OCI-LY3 (cell line): ENCODE measurements at regions not wholly inside any gene's neighbourhood (a gene's known extent, or its start where the extent isn't known, plus 50 kb on each side); places are given as distances from the start of the nearest gene placed in this dataset.

Experiments used
- H2AFZ ChIP-seq: fragments of 200-600, 300-600 bp; shearing (Covaris generic); 2 replicates; pipeline ENCODE4 v1.6.0; 2014; ENCODE audit warnings: antibody characterized with exemption, low read depth, low read length
- H3K27ac ChIP-seq: fragments of 200-600, 300-600 bp; sonication (generic); 2 replicates; pipeline ENCODE4 v1.5.1; 2014; ENCODE audit warnings: mild to moderate bottlenecking, low read length, moderate library complexity, mixed read lengths
- H3K27me3 ChIP-seq: fragments of 200-600, 300-600 bp; sonication (generic); 2 replicates; pipeline ENCODE4 v1.6.1; 2014; ENCODE audit warnings: low read depth, low read length, mixed read lengths
- H3K36me3 ChIP-seq: fragments of 200-600, 300-600 bp; sonication (generic); replicated peaks from 2 replicates; pipeline ENCODE3; 2014; ENCODE audit warnings: low read depth, low read length, mixed read lengths
- H3K4me1 ChIP-seq: fragments of 300-600, 200-600 bp; sonication (generic); 2 replicates; pipeline ENCODE4 v1.6.1; 2014; ENCODE audit warnings: low read length, mixed read lengths
- H3K4me2 ChIP-seq: fragments of 200-600, 300-600 bp; sonication (generic); 2 replicates; pipeline ENCODE4 v1.6.1; 2014; ENCODE audit warnings: low read length, mixed read lengths
- H3K4me3 ChIP-seq: fragments of 300-600, 200-600 bp; sonication (generic); 2 replicates; pipeline ENCODE4 v1.5.1; 2014; ENCODE audit warnings: antibody characterized with exemption, mild to moderate bottlenecking, low read length, moderate library complexity
- H3K79me2 ChIP-seq: fragments of 300-600, 200-600 bp; shearing (Covaris generic); 2 replicates; pipeline ENCODE4 v1.6.1; 2014; ENCODE audit warnings: mild to moderate bottlenecking, low read length, mixed read lengths
- H3K9ac ChIP-seq: fragments of 300-600, 200-600 bp; shearing (Covaris generic); 2 replicates; pipeline ENCODE4 v1.6.0; 2014; ENCODE audit warnings: mild to moderate bottlenecking, low read length, moderate library complexity
- H3K9me3 ChIP-seq: fragments of 200-600, 300-600 bp; shearing (Covaris generic); 2 replicates; pipeline ENCODE4 v1.6.1; 2014; ENCODE audit warnings: low read length, mixed read lengths; ENCODE audit not compliant: insufficient read depth
- H4K20me1 ChIP-seq: fragments of 200-600, 300-600 bp; sonication (generic); 2 replicates; pipeline ENCODE4 v1.6.1; 2016; ENCODE audit warnings: low read length, mixed read lengths; ENCODE audit not compliant: insufficient read depth
- EZH2phosphoT487 ChIP-seq: fragments of 200-600 bp; shearing (Covaris generic); IDR thresholded peaks from 2 replicates; pipeline ENCODE4 v1.6.1; 2018; ENCODE audit warnings: antibody characterized with exemption, mixed run types, low read depth
- TF ChIP-seq, protein P1 (sequence below): fragments of 200-600, 300-600 bp; sonication (generic); IDR thresholded peaks from 2 replicates; pipeline ENCODE4 v1.5.1; 2014; ENCODE audit warnings: antibody characterized with exemption, low read length, low read depth

DNA sequence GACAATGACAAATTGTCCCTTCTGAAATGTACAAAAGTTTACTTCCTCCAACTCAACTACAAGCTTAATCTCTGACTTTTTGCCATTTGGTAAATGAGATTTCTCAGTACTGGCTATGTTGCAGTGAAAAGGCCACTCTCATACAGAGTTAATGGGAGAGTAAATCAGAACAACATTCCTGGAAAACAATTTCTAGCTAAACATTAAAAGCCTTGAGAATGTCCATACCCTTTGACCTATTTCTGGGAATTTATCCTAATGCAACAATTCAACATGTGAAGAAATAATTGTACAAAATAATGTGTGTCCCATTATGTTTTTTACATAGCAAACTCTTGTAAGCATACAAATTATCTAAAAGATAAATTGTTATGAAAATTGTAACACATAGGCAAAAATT lies 56.3 kb upstream of the SPEF2 start:
- Histone ChIP-seq H3K79me2 (no peaks in the 10 kb centered on the region), H3K9me3 (peaks cover 5% of the 10 kb centered on the region; the same call in 1 of the 2 replicates), H3K4me1 (no peaks in the 10 kb centered on the region), H2AFZ (no peak overlapping the region), H3K4me2 (no peak overlapping the region), H3K9ac (no peak overlapping the region), H3K36me3 (no peaks in the 10 kb centered on the region), H3K27me3 (no peaks in the 10 kb centered on the region), H3K27ac (no peak overlapping the region), H3K4me3 (no peak overlapping the region), H4K20me1 (no peaks in the 10 kb centered on the region)
- no peak for TF ChIP-seq EZH2phosphoT487
- TF ChIP-seq, protein P1, sequence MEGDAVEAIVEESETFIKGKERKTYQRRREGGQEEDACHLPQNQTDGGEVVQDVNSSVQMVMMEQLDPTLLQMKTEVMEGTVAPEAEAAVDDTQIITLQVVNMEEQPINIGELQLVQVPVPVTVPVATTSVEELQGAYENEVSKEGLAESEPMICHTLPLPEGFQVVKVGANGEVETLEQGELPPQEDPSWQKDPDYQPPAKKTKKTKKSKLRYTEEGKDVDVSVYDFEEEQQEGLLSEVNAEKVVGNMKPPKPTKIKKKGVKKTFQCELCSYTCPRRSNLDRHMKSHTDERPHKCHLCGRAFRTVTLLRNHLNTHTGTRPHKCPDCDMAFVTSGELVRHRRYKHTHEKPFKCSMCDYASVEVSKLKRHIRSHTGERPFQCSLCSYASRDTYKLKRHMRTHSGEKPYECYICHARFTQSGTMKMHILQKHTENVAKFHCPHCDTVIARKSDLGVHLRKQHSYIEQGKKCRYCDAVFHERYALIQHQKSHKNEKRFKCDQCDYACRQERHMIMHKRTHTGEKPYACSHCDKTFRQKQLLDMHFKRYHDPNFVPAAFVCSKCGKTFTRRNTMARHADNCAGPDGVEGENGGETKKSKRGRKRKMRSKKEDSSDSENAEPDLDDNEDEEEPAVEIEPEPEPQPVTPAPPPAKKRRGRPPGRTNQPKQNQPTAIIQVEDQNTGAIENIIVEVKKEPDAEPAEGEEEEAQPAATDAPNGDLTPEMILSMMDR = no peak

DNA sequence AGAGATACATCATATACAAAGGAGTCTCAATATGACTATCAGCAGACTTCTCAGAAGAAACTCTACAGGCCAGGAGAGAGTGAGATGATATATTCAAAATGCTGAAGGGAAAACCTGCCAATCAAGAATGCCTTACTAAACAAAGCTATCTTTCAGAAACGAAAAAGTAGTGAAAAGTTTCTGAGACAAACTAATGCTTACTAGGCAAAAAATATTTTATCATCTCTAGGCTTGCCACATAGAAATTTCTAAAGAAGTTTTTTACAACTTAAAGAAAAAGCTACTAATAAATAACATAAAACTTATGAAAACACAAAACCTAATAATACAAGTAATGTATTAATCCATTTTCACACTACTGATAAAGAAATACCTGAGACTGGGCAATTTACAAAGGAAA lies 59.9 kb upstream of the SPEF2 start:
- no peaks in the 10 kb centered on the region for H3K27me3 ChIP-seq
- no peaks in the 10 kb centered on the region for H3K36me3 ChIP-seq
- no peak overlapping the region for H3K4me2 ChIP-seq
- H3K27ac ChIP-seq = no peak overlapping the region
- H3K4me1 ChIP-seq = no peaks in the 10 kb centered on the region
- peaks cover 5% of the 10 kb centered on the region; the same call in 1 of the 2 replicates for H3K9me3 ChIP-seq
- no peak overlapping the region for H2AFZ ChIP-seq
- H3K79me2 ChIP-seq = no peaks in the 10 kb centered on the region
- H3K9ac ChIP-seq = no peak overlapping the region
- H3K4me3 ChIP-seq = no peak overlapping the region
- no peak for TF ChIP-seq EZH2phosphoT487
- TF ChIP-seq, protein P1 = no peak
- no peaks in the 10 kb centered on the region for H4K20me1 ChIP-seq

DNA sequence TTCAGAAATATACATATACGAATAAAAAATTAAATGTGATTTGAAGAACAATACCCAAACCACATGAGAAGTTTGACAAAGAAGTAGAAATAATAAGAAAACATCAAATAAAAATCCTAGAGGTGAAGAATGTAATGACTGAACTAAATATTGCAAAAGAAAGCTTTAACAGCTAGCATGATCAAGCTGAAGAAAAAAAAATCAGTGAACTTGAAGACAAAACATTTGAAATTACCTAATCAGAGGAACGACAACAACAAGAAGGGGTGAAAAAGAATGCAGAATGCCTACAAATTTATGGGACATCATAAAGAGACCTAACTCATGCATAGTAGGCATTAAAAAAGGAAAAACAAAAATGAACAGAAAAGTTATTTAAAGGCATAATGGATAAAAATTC lies 60.5 kb upstream of the SPEF2 start:
- no peak overlapping the region for H3K27ac ChIP-seq
- H3K4me2 ChIP-seq = no peak overlapping the region
- H3K9ac ChIP-seq = no peak overlapping the region
- no peak for TF ChIP-seq EZH2phosphoT487
- TF ChIP-seq, protein P1 = no peak
- H3K27me3 ChIP-seq = no peaks in the 10 kb centered on the region
- no peaks in the 10 kb centered on the region for H4K20me1 ChIP-seq
- H3K4me1 ChIP-seq = no peaks in the 10 kb centered on the region
- H3K4me3 ChIP-seq = no peak overlapping the region
- no peak overlapping the region for H2AFZ ChIP-seq
- peaks cover 5% of the 10 kb centered on the region; the same call in 1 of the 2 replicates for H3K9me3 ChIP-seq
- H3K79me2 ChIP-seq = no peaks in the 10 kb centered on the region
- H3K36me3 ChIP-seq = no peaks in the 10 kb centered on the region

DNA sequence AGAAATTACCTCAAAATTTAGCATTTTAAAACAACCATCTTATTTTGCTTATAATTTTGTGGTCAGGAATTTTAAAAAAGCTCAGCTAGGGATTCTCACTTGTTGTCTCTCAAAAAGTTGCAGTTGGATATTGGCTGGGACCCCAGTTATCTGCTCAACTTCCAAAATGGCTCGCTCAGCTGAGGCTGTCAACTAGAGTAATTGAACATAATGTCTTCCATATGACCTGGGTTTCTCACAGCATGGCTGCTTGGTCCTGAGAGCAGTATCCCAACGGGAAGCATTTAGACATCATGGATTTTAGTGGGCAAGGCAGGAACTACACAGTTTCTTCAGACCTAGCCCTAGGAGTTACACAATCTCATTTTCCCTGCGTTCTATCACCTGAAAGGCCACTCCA lies 63.6 kb upstream of the SPEF2 start:
- no peak overlapping the region for H2AFZ ChIP-seq
- no peaks in the 10 kb centered on the region for H4K20me1 ChIP-seq
- no peak overlapping the region for H3K9ac ChIP-seq
- no peaks in the 10 kb centered on the region for H3K36me3 ChIP-seq
- no peaks in the 10 kb centered on the region for H3K79me2 ChIP-seq
- H3K9me3 ChIP-seq = peaks cover 5% of the 10 kb centered on the region; the same call in 1 of the 2 replicates
- TF ChIP-seq, protein P1 = no peak
- no peak for TF ChIP-seq EZH2phosphoT487
- no peaks in the 10 kb centered on the region for H3K27me3 ChIP-seq
- H3K4me1 ChIP-seq = no peaks in the 10 kb centered on the region
- H3K4me2 ChIP-seq = no peak overlapping the region
- no peak overlapping the region for H3K27ac ChIP-seq
- H3K4me3 ChIP-seq = no peak overlapping the region
